NCI-H1436 treated with DMSO at 0.1 percent for 48 hours (cell line): ENCODE measurements at regions not wholly inside any gene's neighbourhood (a gene's known extent, or its start where the extent isn't known, plus 50 kb on each side); places are given as distances from the start of the nearest gene placed in this dataset.

Experiments
- DNase-seq: peaks from one replicate; lab custom pipeline; 2025; lab: John Stamatoyannopoulos, UW

- no peak for DNase-seq
Measured at GRCh38 chr10:55500931-55501559, 700.0 kb upstream of the PCDH15 start.

GRCh38 chr10:55497893-55498499 is 697.0 kb upstream of the PCDH15 start:
- no peak for DNase-seq

DNA sequence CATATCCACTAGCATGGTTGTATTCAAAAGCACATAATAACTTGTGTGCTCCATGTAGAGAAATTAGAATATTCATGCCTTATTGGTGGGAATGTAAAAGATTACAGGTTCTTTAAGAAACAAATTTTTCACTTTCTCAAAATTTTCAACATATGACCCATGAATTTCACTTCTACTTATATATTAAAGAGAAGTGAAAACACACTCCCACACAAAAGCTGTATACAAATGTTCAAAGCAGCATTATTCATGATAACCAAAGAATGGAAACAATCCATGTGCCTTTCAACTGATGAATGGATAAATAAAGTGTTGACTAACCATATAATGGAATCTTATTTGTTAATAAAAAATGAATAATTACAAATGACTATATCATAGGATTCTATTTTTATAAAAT is 694.5 kb upstream of the PCDH15 start:
- no peak for DNase-seq

- DNase-seq: no peak
Measured at GRCh38 chr10:55491712-55492111, 690.7 kb upstream of the PCDH15 start.

- no peak for DNase-seq
Measured at GRCh38 chr10:55485827-55486226, 684.8 kb upstream of the PCDH15 start.

GRCh38 chr10:55476129-55476528 is 675.1 kb upstream of the PCDH15 start:
- no peak for DNase-seq

DNA sequence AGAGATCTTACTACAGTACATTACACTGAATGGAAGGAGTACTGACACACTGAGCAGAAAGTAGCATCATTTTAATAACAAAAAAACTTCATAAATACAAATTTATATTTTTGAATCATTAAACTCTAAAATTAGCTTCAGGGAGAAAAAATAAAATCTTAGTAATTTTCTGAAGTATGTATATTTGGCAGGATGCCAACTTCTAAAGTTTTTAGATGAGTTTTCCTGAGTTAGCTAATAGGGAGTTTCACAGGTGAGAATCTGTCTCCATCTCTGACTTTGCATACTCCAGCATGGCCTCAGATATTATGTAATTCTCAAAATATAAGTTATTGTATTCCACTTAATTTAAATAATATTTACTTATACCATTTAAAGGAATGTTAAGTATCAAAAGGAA is 673.2 kb upstream of the PCDH15 start:
- no peak for DNase-seq

GRCh38 chr10:55470840-55471239 is 669.8 kb upstream of the PCDH15 start:
- no peak for DNase-seq

GRCh38 chr10:55466806-55467504 is 665.9 kb upstream of the PCDH15 start:
- DNase-seq: no peak

- no peak for DNase-seq
Measured at GRCh38 chr10:55464083-55464482, 663.1 kb upstream of the PCDH15 start.

DNA sequence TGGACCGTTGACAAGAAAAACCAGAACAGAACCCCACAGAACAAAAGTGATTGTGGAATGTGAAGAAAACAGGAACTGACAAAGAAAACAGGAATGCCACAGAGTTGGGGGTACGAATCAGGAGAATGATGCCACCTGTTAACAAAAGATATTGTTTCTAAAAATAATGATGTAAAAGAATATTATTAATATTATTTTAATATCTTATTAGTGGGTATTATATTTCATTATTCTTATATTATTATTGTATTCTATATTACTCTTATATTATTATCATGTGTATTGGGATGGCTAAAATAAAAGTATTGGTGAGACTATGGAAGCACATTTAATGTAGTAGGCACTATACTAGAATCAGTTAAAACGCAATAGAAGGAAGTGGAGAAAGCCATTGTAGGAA is 659.0 kb upstream of the PCDH15 start:
- DNase-seq: no peak

- no peak for DNase-seq
Measured at GRCh38 chr10:55449981-55450380, 649.0 kb upstream of the PCDH15 start.

GRCh38 chr10:55446441-55447002 is 645.5 kb upstream of the PCDH15 start:
- DNase-seq: no peak

GRCh38 chr10:55441777-55442176 is 640.7 kb upstream of the PCDH15 start:
- no peak for DNase-seq

DNA sequence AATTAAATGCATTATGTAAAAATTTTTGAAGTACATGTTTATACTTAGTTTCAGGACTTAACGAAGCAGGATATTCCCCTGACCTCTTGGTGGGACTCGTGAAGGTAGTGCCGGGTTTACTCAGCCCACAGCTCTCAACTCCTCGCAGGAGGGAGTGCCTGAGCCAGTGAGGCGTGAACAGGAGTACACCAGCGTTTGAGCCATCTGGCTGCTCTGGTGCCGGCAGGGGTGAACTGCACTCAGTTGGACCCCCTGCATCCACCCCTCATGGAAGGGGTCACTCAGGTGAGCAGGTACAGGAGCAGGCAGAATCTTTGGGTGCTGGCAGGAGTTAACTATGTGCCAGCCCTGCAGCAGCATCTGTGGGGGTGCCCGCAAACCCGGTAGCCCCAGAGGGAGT is 625.1 kb upstream of the PCDH15 start:
- DNase-seq: no peak

GRCh38 chr10:55410415-55410885 is 609.4 kb upstream of the PCDH15 start:
- peak; percentile 40 for DNase-seq

DNA sequence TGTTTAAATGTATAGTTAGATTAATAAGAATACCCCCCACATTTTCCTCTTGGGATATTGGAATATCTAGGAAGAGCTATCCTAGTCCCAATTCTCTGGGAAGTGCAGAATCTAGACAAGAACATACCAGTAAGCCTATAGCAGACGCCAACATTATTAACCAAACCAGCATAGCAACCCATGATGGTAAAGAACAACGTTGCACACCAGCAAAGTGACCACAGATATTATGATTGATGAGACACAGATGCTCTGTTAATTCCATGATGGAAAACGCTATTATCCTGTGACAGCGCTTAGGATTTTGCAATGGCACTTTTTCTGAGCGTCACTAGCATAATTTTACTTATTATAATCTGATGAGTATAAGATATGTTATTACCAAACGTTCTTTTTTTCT is 603.1 kb upstream of the PCDH15 start:
- DNase-seq: no peak

GRCh38 chr10:55400075-55400849 is 599.2 kb upstream of the PCDH15 start:
- no peak for DNase-seq

- DNase-seq: no peak
Measured at GRCh38 chr10:55398497-55398882, 597.5 kb upstream of the PCDH15 start.

- DNase-seq: no peak
Measured at GRCh38 chr10:55397777-55398496, 596.9 kb upstream of the PCDH15 start.

GRCh38 chr10:55378196-55378595 is 577.2 kb upstream of the PCDH15 start:
- DNase-seq: no peak

DNA sequence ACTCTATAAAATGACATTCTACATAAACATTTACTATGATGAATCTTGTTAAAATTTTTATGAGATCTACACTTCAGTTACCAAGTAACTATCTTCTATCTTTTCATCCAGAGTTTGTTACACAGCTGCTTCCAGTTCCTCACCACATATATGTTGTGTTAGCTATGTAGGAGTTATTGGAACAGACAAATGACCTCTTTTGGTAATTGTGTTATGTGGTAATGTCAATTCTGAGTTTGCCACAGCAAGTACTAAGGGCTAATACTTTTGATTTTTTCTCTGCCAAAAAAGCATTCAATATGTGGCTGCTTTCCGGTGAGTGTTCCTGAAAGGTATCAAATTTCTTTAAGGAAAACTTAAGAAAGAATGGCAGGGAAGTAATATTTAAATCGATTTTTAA is 573.9 kb upstream of the PCDH15 start:
- DNase-seq: no peak
